BLaER1 treated with 17β-estradiol and CSF1 and Interleukin-3, amounts not matched to agents 10 nM and 100 nM (cell line): ENCODE measurements at regions not wholly inside any gene's neighbourhood (a gene's known extent, or its start where the extent isn't known, plus 50 kb on each side); places are given as distances from the start of the nearest gene placed in this dataset.

Experiments used
- H3K27ac ChIP-seq, 11 experiments: shearing (Covaris generic); formaldehyde crosslinking; 2 replicates each; pipeline ENCODE4 v1.8.1; 2022
- H3K27me3 ChIP-seq, 11 experiments: shearing (Covaris generic); formaldehyde crosslinking; 2 replicates each; pipeline ENCODE4 v1.8.1; 2022
- H3K36me3 ChIP-seq, 11 experiments: shearing (Covaris generic); formaldehyde crosslinking; 2 replicates each; pipeline ENCODE4 v1.8.1; 2022
- H3K4me1 ChIP-seq, 10 experiments: shearing (Covaris generic); formaldehyde crosslinking; 2 replicates each; pipeline ENCODE4 v1.8.1; 2022
- H3K4me2 ChIP-seq, 11 experiments: shearing (Covaris generic); formaldehyde crosslinking; 2 replicates each; pipeline ENCODE4 v1.8.1; 2022
- H3K4me3 ChIP-seq, 10 experiments: shearing (Covaris generic); formaldehyde crosslinking; 2 replicates each; pipeline ENCODE4 v1.8.1; 2022
- H3K9ac ChIP-seq, 11 experiments: shearing (Covaris generic); formaldehyde crosslinking; 2 replicates each; pipeline ENCODE4 v1.8.1; 2022
- H3K9me3 ChIP-seq, 11 experiments: shearing (Covaris generic); formaldehyde crosslinking; replicated peaks in 1 of 11; 2 replicates each; pipeline ENCODE4 v1.8.1; 2022
- H4K20me1 ChIP-seq, 11 experiments: shearing (Covaris generic); formaldehyde crosslinking; 2 replicates each; pipeline ENCODE4 v1.8.1; 2022
- Cebpa-rat ChIP-seq, 11 experiments: shearing (Covaris generic); IDR thresholded peaks; 2 replicates each; pipeline ENCODE4 v1.8.1; 2022

DNA sequence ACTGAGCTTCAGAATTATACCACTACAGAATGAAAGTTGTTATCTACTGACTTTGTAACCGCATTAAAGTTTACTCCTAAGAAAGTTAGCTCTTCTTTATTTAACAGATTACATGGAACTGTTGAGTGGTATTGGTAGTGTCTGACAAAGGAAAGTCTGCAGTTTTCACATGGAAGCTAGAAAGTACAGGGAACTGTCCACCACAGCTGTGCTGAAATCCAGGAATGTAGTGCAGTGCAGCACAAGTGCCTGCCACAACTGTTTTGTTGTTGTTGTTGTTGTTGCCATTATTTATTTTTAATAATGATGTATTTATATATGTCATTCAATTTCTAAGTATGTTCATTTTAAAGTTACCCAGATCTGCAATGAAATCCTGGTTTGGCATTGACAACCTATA lies 464.9 kb downstream of the TBC1D32 start:
- H3K36me3 ChIP-seq, result no peaks in the 10 kb centered on the region
- no peak overlapping the region for H3K9ac ChIP-seq
- no peaks in the 10 kb centered on the region for H3K27me3 ChIP-seq
- no peak for TF ChIP-seq Cebpa-rat (IDR thresholded peaks at IDR 0.05)
- H3K4me3 ChIP-seq, result no peak overlapping the region
- 0 out of 22 replicates have a peak, but pooled peaks cover 0 to 5% (median 0%) of the 10 kb centered on the region in 11 experiments for H4K20me1 ChIP-seq
- no peaks in the 10 kb centered on the region for H3K4me1 ChIP-seq
- H3K9me3 ChIP-seq, result no peaks in the 10 kb centered on the region
- no peak overlapping the region for H3K27ac ChIP-seq
- no peak overlapping the region for H3K4me2 ChIP-seq

DNA sequence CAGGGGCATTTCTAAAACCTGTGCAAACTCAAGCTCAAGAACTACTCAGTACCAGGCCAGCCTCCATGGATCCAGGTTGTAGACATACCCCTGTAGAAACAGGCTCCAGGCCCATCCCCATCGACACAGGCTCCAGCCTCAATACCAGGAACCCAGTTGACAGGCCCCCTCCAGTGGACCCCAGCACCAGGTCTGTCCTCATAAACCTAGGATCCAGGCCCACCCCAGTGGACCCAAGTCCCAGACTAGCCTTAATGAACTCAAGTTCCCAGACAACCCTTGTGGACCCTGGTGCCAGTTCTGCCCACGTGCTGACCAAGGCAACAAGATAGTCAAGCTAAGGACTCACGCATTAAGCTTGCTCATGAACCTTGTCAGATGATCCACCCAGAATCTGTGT lies 476.9 kb downstream of the TBC1D32 start:
- Histone ChIP-seq H3K27me3 (no peaks in the 10 kb centered on the region), H3K36me3 (no peaks in the 10 kb centered on the region)

DNA sequence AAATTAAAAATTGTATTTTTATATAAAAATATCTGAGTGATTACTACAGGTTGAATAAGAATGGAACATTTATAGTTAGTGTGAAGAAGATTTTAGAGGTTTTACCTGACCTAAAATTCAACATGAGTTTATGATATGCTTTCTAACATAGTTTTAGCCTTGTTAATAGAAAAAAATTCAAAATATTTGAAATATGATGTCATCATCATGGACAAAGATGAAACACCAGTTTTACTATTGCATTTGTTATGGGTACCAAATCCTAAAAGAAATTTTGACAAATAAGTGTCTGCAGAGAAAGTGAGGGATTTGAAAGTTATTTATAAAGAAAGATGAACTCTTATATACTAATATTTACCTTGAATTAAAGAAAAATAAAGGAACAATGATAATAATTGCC lies 479.7 kb downstream of the TBC1D32 start:
- TF ChIP-seq Cebpa-rat (IDR thresholded peaks at IDR 0.05), result no peak
- H3K9ac ChIP-seq, result no peak overlapping the region
- H3K4me2 ChIP-seq, result no peak overlapping the region
- no peak overlapping the region for H3K27ac ChIP-seq
- H3K27me3 ChIP-seq, result no peaks in the 10 kb centered on the region
- no peaks in the 10 kb centered on the region for H4K20me1 ChIP-seq
- no peak overlapping the region for H3K4me3 ChIP-seq
- no peaks in the 10 kb centered on the region for H3K36me3 ChIP-seq
- H3K4me1 ChIP-seq, result no peaks in the 10 kb centered on the region
- no peaks in the 10 kb centered on the region for H3K9me3 ChIP-seq

More for the DNA sequence above, 476.9 kb downstream of the TBC1D32 start:
- H3K9me3 ChIP-seq, result no peaks in the 10 kb centered on the region
- no peak overlapping the region for H3K4me2 ChIP-seq
- no peak for TF ChIP-seq Cebpa-rat (IDR thresholded peaks at IDR 0.05)
- H3K9ac ChIP-seq, result no peak overlapping the region
- no peaks in the 10 kb centered on the region for H3K4me1 ChIP-seq
- H4K20me1 ChIP-seq, result no peaks in the 10 kb centered on the region
- no peak overlapping the region for H3K4me3 ChIP-seq
- no peak overlapping the region for H3K27ac ChIP-seq

DNA sequence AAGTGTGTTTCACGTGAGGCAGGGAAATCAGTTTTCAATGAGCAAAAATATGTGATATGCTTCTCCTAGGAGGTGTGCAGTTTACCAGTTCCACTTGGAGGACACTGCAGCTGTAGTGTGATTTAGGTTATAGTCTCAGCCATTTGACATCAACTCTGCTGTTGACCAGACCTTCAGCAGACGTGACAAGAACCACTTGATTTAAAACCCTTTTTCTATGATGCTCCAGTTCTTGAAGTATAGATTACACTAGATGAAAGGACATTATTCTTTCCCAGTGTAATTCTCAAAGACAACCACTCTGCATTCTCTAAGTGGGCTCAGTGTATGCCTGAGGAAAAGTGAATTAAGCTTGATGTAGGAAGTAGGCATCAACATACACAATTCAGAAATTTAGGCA lies 480.8 kb downstream of the TBC1D32 start:
- H3K27me3 ChIP-seq, result no peaks in the 10 kb centered on the region
- H3K4me3 ChIP-seq, result no peak overlapping the region
- H3K9ac ChIP-seq, result no peak overlapping the region
- no peaks in the 10 kb centered on the region for H3K4me1 ChIP-seq
- no peak overlapping the region for H3K4me2 ChIP-seq
- no peak overlapping the region for H3K27ac ChIP-seq
- TF ChIP-seq Cebpa-rat (IDR thresholded peaks at IDR 0.05), result no peak
- H3K9me3 ChIP-seq, result no peaks in the 10 kb centered on the region
- no peaks in the 10 kb centered on the region for H3K36me3 ChIP-seq
- H4K20me1 ChIP-seq, result no peaks in the 10 kb centered on the region

DNA sequence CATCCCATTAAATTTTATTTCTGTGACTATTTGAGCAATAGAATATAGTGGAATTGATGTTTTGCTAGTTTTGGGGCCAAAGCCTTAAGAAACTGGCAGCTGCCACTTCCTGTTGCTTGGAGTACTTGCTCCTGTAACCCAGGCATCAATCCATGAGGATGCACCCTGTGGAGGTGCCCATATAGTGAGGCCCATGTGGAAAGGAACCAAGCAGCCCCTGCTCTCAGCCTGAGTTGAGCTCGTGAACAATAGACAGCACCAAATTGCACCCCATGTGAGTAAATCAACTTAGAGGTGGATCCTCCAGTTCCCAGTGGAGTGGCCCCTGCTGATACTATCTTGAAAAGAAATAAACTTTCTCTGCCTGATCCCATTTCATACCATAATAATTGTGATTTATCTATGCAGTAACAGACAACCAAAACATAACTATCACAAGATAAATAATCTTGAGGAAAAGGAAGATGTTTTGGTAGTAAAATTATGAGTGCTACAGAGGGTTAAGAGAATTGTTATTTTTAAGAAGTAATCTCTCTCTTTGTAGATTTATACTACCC lies 481.9 kb downstream of the TBC1D32 start:
- no peak overlapping the region for H3K4me3 ChIP-seq

DNA sequence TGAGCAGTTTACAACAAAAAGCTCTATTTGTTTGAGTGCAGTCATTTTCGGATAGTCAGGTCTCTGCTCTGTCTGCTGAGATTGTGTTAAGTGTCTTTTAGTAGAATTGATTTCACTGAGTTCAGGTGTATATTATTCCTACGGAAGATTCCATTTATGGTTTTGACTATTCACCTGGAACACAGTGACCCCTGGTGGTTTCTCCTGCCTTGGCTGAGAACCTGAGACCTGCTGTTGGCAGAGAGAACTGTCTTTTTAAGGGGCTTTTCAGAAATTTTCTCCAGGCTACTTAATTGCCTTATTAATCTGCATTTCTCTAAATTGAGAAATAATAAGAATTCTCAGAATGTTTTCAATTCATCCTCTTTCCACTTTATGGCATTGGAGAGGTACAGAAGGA lies 508.0 kb downstream of the TBC1D32 start:
- H3K4me3 ChIP-seq, result no peak overlapping the region
- no peaks in the 10 kb centered on the region for H3K9me3 ChIP-seq
- TF ChIP-seq Cebpa-rat (IDR thresholded peaks at IDR 0.05), result no peak
- H3K9ac ChIP-seq, result no peak overlapping the region
- no peaks in the 10 kb centered on the region for H4K20me1 ChIP-seq
- H3K36me3 ChIP-seq, result no peaks in the 10 kb centered on the region
- H3K4me1 ChIP-seq, result no peaks in the 10 kb centered on the region
- no peak overlapping the region for H3K27ac ChIP-seq
- H3K4me2 ChIP-seq, result no peak overlapping the region
- no peaks in the 10 kb centered on the region for H3K27me3 ChIP-seq

More for the DNA sequence above, 481.9 kb downstream of the TBC1D32 start:
- Histone ChIP-seq H3K27me3 (no peaks in the 10 kb centered on the region), H3K9ac (no peak overlapping the region), H3K9me3 (no peaks in the 10 kb centered on the region), H4K20me1 (no peaks in the 10 kb centered on the region), H3K4me2 (no peak overlapping the region), H3K4me1 (no peaks in the 10 kb centered on the region), H3K27ac (no peak overlapping the region), H3K36me3 (no peaks in the 10 kb centered on the region)
- TF ChIP-seq Cebpa-rat (IDR thresholded peaks at IDR 0.05), result no peak

DNA sequence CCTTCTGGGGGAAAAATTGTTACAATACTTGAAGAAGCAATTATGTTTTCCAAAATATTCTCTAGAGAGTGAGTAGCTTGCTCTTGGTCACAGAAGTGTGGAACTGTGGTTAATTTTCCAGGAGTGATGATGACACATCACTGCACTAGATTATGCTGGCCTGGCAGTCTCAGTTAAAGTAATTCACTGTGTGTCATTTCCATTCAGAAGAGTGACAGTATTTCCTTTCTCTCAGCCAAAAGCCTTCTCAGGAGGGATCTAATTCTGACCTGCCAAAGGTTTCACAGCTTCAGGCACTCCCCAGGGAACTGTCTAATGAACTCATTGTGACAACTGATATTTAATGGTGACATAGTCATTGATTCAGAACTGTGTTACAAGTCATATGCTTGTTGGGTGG lies 517.5 kb downstream of the TBC1D32 start:
- Histone ChIP-seq H3K36me3 (no peaks in the 10 kb centered on the region), H3K9ac (no peak overlapping the region), H3K27me3 (no peaks in the 10 kb centered on the region), H3K4me1 (no peaks in the 10 kb centered on the region), H3K27ac (no peak overlapping the region), H3K4me2 (no peak overlapping the region), H3K4me3 (no peak overlapping the region), H4K20me1 (no peaks in the 10 kb centered on the region), H3K9me3 (peaks cover 0 to 13% (median 0%) of the 10 kb centered on the region in 11 experiments; a peak in 4 of 22 replicates)
- no peak for TF ChIP-seq Cebpa-rat (IDR thresholded peaks at IDR 0.05)

DNA sequence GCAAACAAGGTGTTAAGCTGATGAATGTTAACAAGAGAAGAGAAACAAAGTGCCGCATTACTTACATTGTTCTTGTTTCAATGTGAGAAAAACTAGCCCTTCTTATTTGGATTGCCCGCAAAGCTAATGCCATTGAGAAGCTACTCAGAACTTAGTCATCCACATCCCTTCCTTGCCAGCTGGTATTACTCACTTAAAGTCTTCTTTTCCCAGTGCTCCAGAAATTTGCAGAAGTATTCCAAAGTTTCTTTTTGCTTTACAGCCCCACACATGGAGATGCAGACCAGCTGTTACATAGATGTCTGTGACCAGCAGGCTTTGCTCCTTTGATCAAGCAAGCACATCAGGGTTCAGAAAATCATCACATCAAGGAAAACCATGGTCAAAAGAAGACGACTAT lies 529.0 kb downstream of the TBC1D32 start:
- Histone ChIP-seq H4K20me1 (no peaks in the 10 kb centered on the region), H3K9me3 (peaks cover 0 to 20% (median 9%) of the 10 kb centered on the region in 11 experiments; a peak in 11 of 22 replicates), H3K27me3 (no peaks in the 10 kb centered on the region), H3K36me3 (no peaks in the 10 kb centered on the region), H3K4me1 (no peaks in the 10 kb centered on the region), H3K27ac (no peak overlapping the region), H3K4me2 (no peak overlapping the region), H3K9ac (no peak overlapping the region), H3K4me3 (no peak overlapping the region)
- TF ChIP-seq Cebpa-rat (IDR thresholded peaks at IDR 0.05), result no peak

DNA sequence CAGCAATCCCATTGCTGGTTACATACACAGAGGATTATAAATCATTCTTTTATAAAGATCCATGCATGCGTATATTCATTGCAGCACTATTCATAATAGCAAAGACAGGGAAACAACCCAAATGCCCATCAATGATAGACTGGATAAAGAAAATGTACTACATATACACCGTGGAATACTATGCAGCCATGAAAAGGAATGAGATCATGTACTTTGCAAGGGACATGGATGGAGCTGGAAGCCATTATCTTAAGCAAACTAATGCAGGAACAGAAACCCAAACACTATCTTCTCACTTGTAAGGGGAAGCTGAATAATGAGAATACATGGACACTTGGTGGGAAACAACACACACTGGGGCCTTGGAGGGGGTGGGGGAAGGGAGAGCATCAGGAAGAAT lies 529.7 kb downstream of the TBC1D32 start:
- TF ChIP-seq Cebpa-rat (IDR thresholded peaks at IDR 0.05), result no peak
- Histone ChIP-seq H3K27me3 (no peaks in the 10 kb centered on the region), H3K4me1 (no peaks in the 10 kb centered on the region), H3K36me3 (no peaks in the 10 kb centered on the region), H3K4me2 (no peak overlapping the region), H3K27ac (no peak overlapping the region), H4K20me1 (no peaks in the 10 kb centered on the region), H3K9me3 (peaks cover 0 to 20% (median 9%) of the 10 kb centered on the region in 11 experiments; a peak in 11 of 22 replicates), H3K4me3 (no peak overlapping the region), H3K9ac (no peak overlapping the region)

DNA sequence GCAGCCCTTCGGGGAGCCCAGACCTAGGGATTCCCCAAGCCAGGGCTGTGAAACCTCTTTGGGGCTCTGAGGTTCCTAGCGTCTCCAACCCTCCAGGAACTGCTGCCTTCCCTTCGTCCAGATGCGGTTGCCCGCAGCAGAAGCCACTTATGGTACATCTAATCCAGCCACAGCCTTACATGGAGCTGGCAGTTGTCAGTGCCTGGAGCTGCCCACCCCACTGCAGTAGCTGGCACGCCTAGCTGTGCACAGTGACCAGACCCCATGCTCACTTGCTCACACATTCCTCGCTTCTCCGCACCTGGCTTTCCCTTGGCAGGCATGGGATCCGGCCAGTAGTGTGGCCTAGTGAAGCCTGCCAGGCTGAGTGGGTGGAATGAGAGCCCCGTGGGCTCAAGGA lies 547.6 kb downstream of the TBC1D32 start:
- Histone ChIP-seq H3K36me3 (no peaks in the 10 kb centered on the region), H3K27me3 (no peaks in the 10 kb centered on the region), H3K9me3 (no peaks in the 10 kb centered on the region), H3K9ac (no peak overlapping the region), H3K4me3 (no peak overlapping the region), H3K27ac (no peak overlapping the region), H3K4me2 (no peak overlapping the region), H3K4me1 (no peaks in the 10 kb centered on the region), H4K20me1 (no peaks in the 10 kb centered on the region)
- TF ChIP-seq Cebpa-rat (IDR thresholded peaks at IDR 0.05), result no peak
